Liver (tissue), 3 donors: ENCODE measurements at regions not wholly inside any gene's neighbourhood (a gene's known extent, or its start where the extent isn't known, plus 50 kb on each side); places are given as distances from the start of the nearest gene placed in this dataset.

Source experiments
- EGR1 ChIP-seq, 2 donors: IDR thresholded peaks; 2 replicates each; pipeline ENCODE4 v1.6.1; 2016 to 2018; ENCODE audit warnings: antibody characterized with exemption in 2 of 2, low read depth in 2 of 2
- NR2F2 ChIP-seq: IDR thresholded peaks from 2 replicates; pipeline ENCODE4 v1.6.1; 2016; ENCODE audit warnings: antibody characterized with exemption
- RAD21 ChIP-seq, 2 donors: IDR thresholded peaks; 2 replicates each; pipeline ENCODE4 v1.6.1; 2016; ENCODE audit warnings: antibody characterized with exemption in 2 of 2, mild to moderate bottlenecking in 2 of 2
- SP1 ChIP-seq: IDR thresholded peaks from 2 replicates; pipeline ENCODE4 v1.6.1; 2018; ENCODE audit warnings: antibody characterized with exemption, mild to moderate bottlenecking
- YY1 ChIP-seq: IDR thresholded peaks from 2 replicates; pipeline ENCODE4 v1.6.1; 2016; ENCODE audit warnings: antibody characterized with exemption, mild to moderate bottlenecking
- TF ChIP-seq, protein P1 (sequence below): fragments of 150-350 bp; IDR thresholded peaks from 2 replicates; pipeline ENCODE4 v1.5.1; 2017; ENCODE audit warnings: improper control_type of control experiment, low read depth, low read length; ENCODE audit not compliant: missing input control
- TF ChIP-seq, protein P2 (sequence below): IDR thresholded peaks from 2 replicates; pipeline ENCODE4 v1.6.1; 2016; ENCODE audit warnings: antibody characterized with exemption
- TF ChIP-seq, protein P3 (sequence below): IDR thresholded peaks from 2 replicates; pipeline ENCODE4 v1.6.1; 2016; ENCODE audit warnings: antibody characterized with exemption
- donor health status: healthy.
- donor health status: healthy.

DNA sequence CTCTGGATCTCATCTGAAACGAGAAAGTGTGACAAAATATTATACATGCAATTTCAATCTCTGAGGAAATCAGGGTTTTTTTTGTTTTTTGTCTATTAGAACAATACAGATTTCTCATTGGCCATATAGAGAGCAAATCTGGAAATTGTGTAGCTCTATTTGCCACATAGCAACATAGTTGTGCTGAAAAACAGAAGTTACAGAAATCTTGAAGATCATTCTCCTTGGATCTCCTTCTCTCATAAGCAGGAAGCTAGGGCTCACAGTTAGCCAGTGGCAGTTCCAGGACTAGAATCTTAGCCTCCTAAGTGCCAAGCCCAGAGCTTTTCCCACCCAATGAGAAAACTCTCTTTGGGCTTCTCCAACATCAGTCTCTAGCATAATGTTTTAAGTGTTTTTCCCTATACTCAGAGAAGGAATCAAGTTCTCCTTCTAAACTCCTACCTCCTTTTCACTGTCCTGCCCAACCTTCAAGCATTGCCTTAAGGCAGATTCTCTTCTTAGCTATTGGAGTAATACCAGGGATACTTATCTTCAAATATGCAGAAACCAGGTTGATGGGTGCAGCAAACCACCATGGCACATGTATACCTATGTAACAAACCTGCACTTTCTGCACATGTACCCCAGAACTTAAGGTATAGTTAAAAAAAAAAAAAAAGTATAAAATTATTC, 211.6 kb downstream of the ALDH8A1 start:
- TF ChIP-seq, protein P1, sequence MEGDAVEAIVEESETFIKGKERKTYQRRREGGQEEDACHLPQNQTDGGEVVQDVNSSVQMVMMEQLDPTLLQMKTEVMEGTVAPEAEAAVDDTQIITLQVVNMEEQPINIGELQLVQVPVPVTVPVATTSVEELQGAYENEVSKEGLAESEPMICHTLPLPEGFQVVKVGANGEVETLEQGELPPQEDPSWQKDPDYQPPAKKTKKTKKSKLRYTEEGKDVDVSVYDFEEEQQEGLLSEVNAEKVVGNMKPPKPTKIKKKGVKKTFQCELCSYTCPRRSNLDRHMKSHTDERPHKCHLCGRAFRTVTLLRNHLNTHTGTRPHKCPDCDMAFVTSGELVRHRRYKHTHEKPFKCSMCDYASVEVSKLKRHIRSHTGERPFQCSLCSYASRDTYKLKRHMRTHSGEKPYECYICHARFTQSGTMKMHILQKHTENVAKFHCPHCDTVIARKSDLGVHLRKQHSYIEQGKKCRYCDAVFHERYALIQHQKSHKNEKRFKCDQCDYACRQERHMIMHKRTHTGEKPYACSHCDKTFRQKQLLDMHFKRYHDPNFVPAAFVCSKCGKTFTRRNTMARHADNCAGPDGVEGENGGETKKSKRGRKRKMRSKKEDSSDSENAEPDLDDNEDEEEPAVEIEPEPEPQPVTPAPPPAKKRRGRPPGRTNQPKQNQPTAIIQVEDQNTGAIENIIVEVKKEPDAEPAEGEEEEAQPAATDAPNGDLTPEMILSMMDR: no peak
- TF ChIP-seq RAD21 (IDR thresholded peaks at IDR 0.05) (no peak), EGR1 (IDR thresholded peaks at IDR 0.05; ENCODE audit: low read depth in 2 of 2) (no peak), YY1 (no peak), SP1 (no peak), NR2F2 (no peak)
- TF ChIP-seq, protein P2, sequence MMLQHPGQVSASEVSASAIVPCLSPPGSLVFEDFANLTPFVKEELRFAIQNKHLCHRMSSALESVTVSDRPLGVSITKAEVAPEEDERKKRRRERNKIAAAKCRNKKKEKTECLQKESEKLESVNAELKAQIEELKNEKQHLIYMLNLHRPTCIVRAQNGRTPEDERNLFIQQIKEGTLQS: no peak
- TF ChIP-seq, protein P3, sequence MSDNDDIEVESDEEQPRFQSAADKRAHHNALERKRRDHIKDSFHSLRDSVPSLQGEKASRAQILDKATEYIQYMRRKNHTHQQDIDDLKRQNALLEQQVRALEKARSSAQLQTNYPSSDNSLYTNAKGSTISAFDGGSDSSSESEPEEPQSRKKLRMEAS: no peak
